Caco-2 (cell line): ENCODE measurements at regions not wholly inside any gene's neighbourhood (a gene's known extent, or its start where the extent isn't known, plus 50 kb on each side); places are given as distances from the start of the nearest gene placed in this dataset.

Source experiments
- BruUV-seq: library from RNA; stranded (reverse); fragments of 400-500 nt; replicated peaks from 2 replicates; lab custom pipeline; 2021; lab: Mats Ljungman, UMichigan
- CTCF ChIA-PET: fragments of 300-600 bp; sonication (Branson Sonifier 250); formaldehyde crosslinking; loops from one replicate; lab custom pipeline; 2022; ENCODE audit warnings: antibody characterized with exemption; lab: Charles Lee
- POLR2A ChIA-PET: fragments of 300-600 bp; sonication (Branson Sonifier 250); formaldehyde crosslinking; loops from one replicate; lab custom pipeline; 2022; ENCODE audit warnings: antibody characterized with exemption; lab: Charles Lee
- DNase-seq, 2 experiments: peaks; one replicate each; pipeline versions ENCODE4 v3.0.0 to v3.0.0-alpha.2; 2020 to 2022
- H3K27me3 ChIP-seq: replicated peaks from 2 replicates; pipeline ENCODE4 v1.6.0; 2011; ENCODE audit warnings: low read length; ENCODE audit not compliant: control insufficient read depth, insufficient read depth
- H3K36me3 ChIP-seq: 2 replicates; pipeline ENCODE4 v1.5.1; 2011; ENCODE audit warnings: low read length; ENCODE audit not compliant: control insufficient read depth, insufficient read depth
- H3K4me1 ChIP-seq: fragments of 250-450 bp; sonication (Bioruptor Pico); 2 replicates; pipeline ENCODE4 v1.5.1; 2020; ENCODE audit warnings: mild to moderate bottlenecking
- H3K4me3 ChIP-seq: 2 replicates; pipeline ENCODE4 v1.5.1; 2011; ENCODE audit warnings: low read depth, mild to moderate bottlenecking, control low read depth, low read length
- H3K9me3 ChIP-seq: fragments of 250-450 bp; sonication (Bioruptor Pico); 2 replicates; pipeline ENCODE4 v1.5.1; 2020; ENCODE audit warnings: mild to moderate bottlenecking, moderate library complexity
- H3K27ac Mint-ChIP-seq: one replicate; pipeline ENCODE4 v1.8.0; 2022; ENCODE audit warnings: mixed read lengths; ENCODE audit not compliant: unreplicated experiment
- H3K27me3 Mint-ChIP-seq: one replicate; pipeline ENCODE4 v1.8.0; 2022; ENCODE audit warnings: mixed read lengths; ENCODE audit not compliant: insufficient read depth, unreplicated experiment
- H3K36me3 Mint-ChIP-seq: one replicate; pipeline ENCODE4 v1.8.0; 2022; ENCODE audit warnings: mild to moderate bottlenecking, mixed read lengths; ENCODE audit not compliant: insufficient read depth, unreplicated experiment
- H3K4me1 Mint-ChIP-seq: one replicate; pipeline ENCODE4 v1.8.0; 2022; ENCODE audit warnings: low read depth, mixed read lengths; ENCODE audit not compliant: unreplicated experiment
- H3K4me3 Mint-ChIP-seq: one replicate; pipeline ENCODE4 v1.8.0; 2022; ENCODE audit warnings: mild to moderate bottlenecking, moderate library complexity, mixed read lengths; ENCODE audit not compliant: unreplicated experiment
- H3K9me3 Mint-ChIP-seq: one replicate; pipeline ENCODE4 v1.8.0; 2022; ENCODE audit warnings: mixed read lengths; ENCODE audit not compliant: unreplicated experiment
- intact Hi-C: fragments of 100-400 bp; cut with micrococcal nuclease; formaldehyde crosslinking; loops from one replicate; pipeline ENCODE4 v1.10.0; 2022; ENCODE audit not compliant: unreplicated experiment
- TF ChIP-seq, protein P1 (sequence below), 2 experiments: fragments of 200-600 bp in 1 of 2; IDR thresholded peaks; 1 replicate in 1 of 2; 2 replicates in 1 of 2; pipeline versions ENCODE4 v1.5.1 to v1.8.0; 2011 to 2022; ENCODE audit warnings: antibody characterized with exemption in 1 of 2, control low read depth in 1 of 2, inconsistent platforms in 1 of 2, low read depth in 1 of 2, low read length in 1 of 2, mild to moderate bottlenecking in 1 of 2, moderate library complexity in 1 of 2; ENCODE audit not compliant: insufficient read depth in 1 of 2, severe bottlenecking in 1 of 2, unreplicated experiment in 1 of 2

DNA sequence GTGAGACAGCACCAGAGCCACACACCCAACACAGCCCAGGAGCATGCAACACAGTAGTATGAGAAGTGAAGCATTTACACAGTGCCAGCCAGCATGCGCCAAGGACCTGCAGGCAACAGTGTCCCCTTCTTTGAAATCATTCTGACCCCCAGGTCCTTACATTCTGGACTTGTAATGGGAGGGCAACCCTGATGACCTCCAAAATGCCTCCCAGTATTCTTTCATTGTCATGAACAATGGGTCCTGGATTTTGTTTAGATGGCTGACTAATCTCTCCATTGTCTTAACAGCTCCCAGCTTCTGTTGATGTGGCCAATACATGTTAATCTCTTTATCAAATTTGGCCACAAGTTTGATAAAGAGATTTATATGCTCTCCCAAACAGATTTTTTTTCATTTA is 417.1 kb downstream of the DMRTA1 start:
- no TSS peak for BruUV-seq
- Mint-ChIP-seq H3K4me1 (no peaks in the 10 kb centered on the region), H3K4me3 (no peak overlapping the region), H3K9me3 (no peaks in the 10 kb centered on the region), H3K36me3 (no peaks in the 10 kb centered on the region), H3K27ac (no peak overlapping the region), H3K27me3 (no peaks in the 10 kb centered on the region)
- Histone ChIP-seq H3K4me3 (no peak overlapping the region), H3K9me3 (no peaks in the 10 kb centered on the region), H3K36me3 (no peaks in the 10 kb centered on the region), H3K27me3 (no peaks in the 10 kb centered on the region), H3K4me1 (no peaks in the 10 kb centered on the region)
- CTCF ChIA-PET: no interaction called here
- POLR2A ChIA-PET: no interaction called here
- DNase-seq: no peak
- intact Hi-C loops: no loop called here
- TF ChIP-seq, protein P1, sequence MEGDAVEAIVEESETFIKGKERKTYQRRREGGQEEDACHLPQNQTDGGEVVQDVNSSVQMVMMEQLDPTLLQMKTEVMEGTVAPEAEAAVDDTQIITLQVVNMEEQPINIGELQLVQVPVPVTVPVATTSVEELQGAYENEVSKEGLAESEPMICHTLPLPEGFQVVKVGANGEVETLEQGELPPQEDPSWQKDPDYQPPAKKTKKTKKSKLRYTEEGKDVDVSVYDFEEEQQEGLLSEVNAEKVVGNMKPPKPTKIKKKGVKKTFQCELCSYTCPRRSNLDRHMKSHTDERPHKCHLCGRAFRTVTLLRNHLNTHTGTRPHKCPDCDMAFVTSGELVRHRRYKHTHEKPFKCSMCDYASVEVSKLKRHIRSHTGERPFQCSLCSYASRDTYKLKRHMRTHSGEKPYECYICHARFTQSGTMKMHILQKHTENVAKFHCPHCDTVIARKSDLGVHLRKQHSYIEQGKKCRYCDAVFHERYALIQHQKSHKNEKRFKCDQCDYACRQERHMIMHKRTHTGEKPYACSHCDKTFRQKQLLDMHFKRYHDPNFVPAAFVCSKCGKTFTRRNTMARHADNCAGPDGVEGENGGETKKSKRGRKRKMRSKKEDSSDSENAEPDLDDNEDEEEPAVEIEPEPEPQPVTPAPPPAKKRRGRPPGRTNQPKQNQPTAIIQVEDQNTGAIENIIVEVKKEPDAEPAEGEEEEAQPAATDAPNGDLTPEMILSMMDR (IDR thresholded peaks at IDR 0.05; ENCODE audit: insufficient read depth in 1 of 2, low read depth in 1 of 2, low read length in 1 of 2, severe bottlenecking in 1 of 2, unreplicated experiment in 1 of 2): no peak

DNA sequence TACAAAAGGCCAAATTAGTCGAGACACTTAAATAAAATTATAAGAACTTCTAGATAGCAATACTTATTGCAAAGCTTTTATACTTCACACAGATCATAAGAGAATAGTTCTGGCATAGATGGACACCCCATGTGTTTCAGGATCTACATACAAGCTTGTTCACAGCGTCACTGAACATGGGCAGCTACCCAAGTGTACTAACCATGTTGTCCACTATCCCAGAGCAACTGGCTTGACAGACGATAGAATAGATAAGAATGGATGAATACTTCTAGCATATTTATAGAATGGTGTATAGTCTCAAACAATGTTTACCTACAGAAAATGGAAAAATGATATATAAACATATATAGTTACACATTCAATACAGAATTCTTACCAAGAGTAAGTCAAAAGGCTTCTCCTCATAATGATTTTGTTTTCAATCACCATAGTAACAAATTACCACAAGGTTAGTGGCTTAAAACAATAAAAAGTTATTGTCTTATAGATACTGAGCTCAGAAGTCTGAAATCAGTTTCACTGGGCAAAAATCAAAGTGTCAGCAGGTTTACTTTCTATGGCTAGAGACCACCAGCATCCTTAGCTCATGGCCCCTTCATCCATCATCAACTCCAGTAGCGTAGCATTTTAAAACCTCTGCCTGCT is 446.7 kb downstream of the DMRTA1 start:
- Histone ChIP-seq H3K27me3 (no peaks in the 10 kb centered on the region), H3K36me3 (no peaks in the 10 kb centered on the region), H3K4me1 (no peaks in the 10 kb centered on the region), H3K9me3 (no peaks in the 10 kb centered on the region), H3K4me3 (no peak overlapping the region)
- Mint-ChIP-seq H3K4me1 (no peaks in the 10 kb centered on the region), H3K36me3 (no peaks in the 10 kb centered on the region), H3K27me3 (no peaks in the 10 kb centered on the region), H3K9me3 (no peaks in the 10 kb centered on the region), H3K4me3 (no peak overlapping the region), H3K27ac (no peak overlapping the region)
- intact Hi-C loops: no loop called here
- POLR2A ChIA-PET: no interaction called here
- TF ChIP-seq, protein P1 (IDR thresholded peaks at IDR 0.05; ENCODE audit: insufficient read depth in 1 of 2, low read depth in 1 of 2, low read length in 1 of 2, severe bottlenecking in 1 of 2, unreplicated experiment in 1 of 2): no peak
- no peak for DNase-seq
- no TSS peak for BruUV-seq
- CTCF ChIA-PET: no interaction called here

DNA sequence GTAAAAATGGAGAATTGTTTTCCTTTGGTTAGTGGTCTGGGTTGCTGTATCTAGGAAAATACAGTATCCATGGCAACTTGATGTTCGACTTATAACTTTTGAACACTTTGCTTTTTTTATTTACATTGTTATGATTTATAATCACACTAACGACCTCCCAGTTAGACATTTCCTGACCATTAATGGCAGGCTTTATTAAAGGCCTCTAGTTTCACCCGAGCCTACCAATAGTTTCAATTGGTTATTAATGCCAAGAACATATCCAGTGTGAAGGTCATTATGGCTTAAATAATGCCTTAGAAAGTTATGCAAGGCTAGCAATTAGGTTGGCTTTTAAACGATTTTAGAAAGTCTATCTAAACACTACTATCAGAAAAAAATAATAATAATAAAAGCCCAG is 452.0 kb downstream of the DMRTA1 start:
- Histone ChIP-seq H3K4me3 (no peak overlapping the region), H3K27me3 (no peaks in the 10 kb centered on the region), H3K9me3 (no peaks in the 10 kb centered on the region), H3K4me1 (no peaks in the 10 kb centered on the region), H3K36me3 (no peaks in the 10 kb centered on the region)
- ChIA-PET CTCF (no interaction called here), POLR2A (no interaction called here)
- no peaks in the 10 kb centered on the region for H3K4me1 Mint-ChIP-seq
- no TSS peak for BruUV-seq
- H3K27me3 Mint-ChIP-seq: no peaks in the 10 kb centered on the region
- H3K36me3 Mint-ChIP-seq: no peaks in the 10 kb centered on the region
- H3K4me3 Mint-ChIP-seq: no peak overlapping the region
- no peak for DNase-seq
- no peaks in the 10 kb centered on the region for H3K9me3 Mint-ChIP-seq
- no peak overlapping the region for H3K27ac Mint-ChIP-seq
- TF ChIP-seq, protein P1 (IDR thresholded peaks at IDR 0.05; ENCODE audit: insufficient read depth in 1 of 2, low read depth in 1 of 2, low read length in 1 of 2, severe bottlenecking in 1 of 2, unreplicated experiment in 1 of 2): no peak
- intact Hi-C loops: no loop called here
